OCI-LY1 (cell line): ENCODE measurements at regions not wholly inside any gene's neighbourhood (a gene's known extent, or its start where the extent isn't known, plus 50 kb on each side); places are given as distances from the start of the nearest gene placed in this dataset.

Experiments used
- H2AFZ ChIP-seq: fragments of 200-600 bp; sonication (generic), shearing (Covaris generic); 2 replicates; pipeline ENCODE4 v1.6.0; 2014; ENCODE audit warnings: antibody characterized with exemption, mild to moderate bottlenecking, low read length
- H3F3A ChIP-seq: fragments of 200-600 bp; sonication (generic), shearing (Covaris generic); 2 replicates; pipeline ENCODE4 v1.6.0; 2014; ENCODE audit warnings: mild to moderate bottlenecking, antibody characterized with exemption, low read length, moderate library complexity; ENCODE audit not compliant: insufficient read depth
- H3K27ac ChIP-seq: fragments of 200-600 bp; sonication (generic); 2 replicates; pipeline ENCODE4 v1.5.1; 2014; ENCODE audit warnings: low read length, mixed run types, mild to moderate bottlenecking, low read depth; ENCODE audit not compliant: poor library complexity, severe bottlenecking
- H3K27me3 ChIP-seq: fragments of 200-600 bp; sonication (generic); 2 replicates; pipeline ENCODE4 v1.6.0; 2014; ENCODE audit warnings: antibody characterized with exemption, mild to moderate bottlenecking, low read length, moderate library complexity; ENCODE audit not compliant: insufficient read depth
- H3K36me3 ChIP-seq: fragments of 200-600 bp; sonication (generic); 2 replicates; pipeline ENCODE4 v1.6.1; 2014; ENCODE audit warnings: mild to moderate bottlenecking, antibody characterized with exemption, low read length, moderate library complexity, mixed read lengths; ENCODE audit not compliant: insufficient read depth
- H3K4me1 ChIP-seq: fragments of 200-600 bp; sonication (generic); 2 replicates; pipeline ENCODE4 v1.5.1; 2014; ENCODE audit warnings: mild to moderate bottlenecking, low read length, moderate library complexity; ENCODE audit not compliant: insufficient read depth, severe bottlenecking
- H3K4me2 ChIP-seq: fragments of 200-600 bp; sonication (generic), shearing (Covaris generic); 2 replicates; pipeline ENCODE4 v1.6.1; 2014; ENCODE audit warnings: low read length
- H3K4me3 ChIP-seq: fragments of 200-600 bp; sonication (generic); 2 replicates; pipeline ENCODE4 v1.5.1; 2014; ENCODE audit warnings: low read length, low read depth, mild to moderate bottlenecking, mixed read lengths; ENCODE audit not compliant: poor library complexity, severe bottlenecking
- H3K79me2 ChIP-seq: fragments of 200-600 bp; shearing (Covaris generic); 2 replicates; pipeline ENCODE4 v1.6.1; 2016; ENCODE audit warnings: mixed run types, low read length, mixed read lengths; ENCODE audit not compliant: insufficient read depth
- H3K9ac ChIP-seq: fragments of 200-600 bp; sonication (generic), shearing (Covaris generic); 2 replicates; pipeline ENCODE4 v1.6.1; 2014; ENCODE audit warnings: mild to moderate bottlenecking, low read length, mixed read lengths
- H3K9me2 ChIP-seq: fragments of 200-600 bp; sonication (generic), shearing (Covaris generic); 2 replicates; pipeline ENCODE4 v1.6.1; 2014; ENCODE audit warnings: low read depth, mild to moderate bottlenecking, low read length, mixed read lengths
- H3K9me3 ChIP-seq: fragments of 200-600 bp; shearing (Covaris generic); 2 replicates; pipeline ENCODE4 v1.6.1; 2014; ENCODE audit warnings: low read length, mixed read lengths
- H4K20me1 ChIP-seq: fragments of 200-600 bp; sonication (generic), shearing (Covaris generic); 2 replicates; pipeline ENCODE4 v1.6.0; 2016; ENCODE audit warnings: mild to moderate bottlenecking, low read length; ENCODE audit not compliant: insufficient read depth
- CTCF ChIP-seq: fragments of 200-600 bp; sonication (generic), shearing (Covaris generic); IDR thresholded peaks from 2 replicates; pipeline ENCODE4 v1.5.1; 2017; ENCODE audit warnings: mild to moderate bottlenecking, antibody characterized with exemption, low read length, moderate library complexity, mixed read lengths
- EZH2 ChIP-seq: fragments of 200-600 bp; sonication (generic), shearing (Covaris generic); IDR thresholded peaks from 2 replicates; pipeline ENCODE4 v1.8.0; 2017; ENCODE audit warnings: borderline replicate concordance, mixed run types, mild to moderate bottlenecking, antibody characterized with exemption, low read length, moderate library complexity, mixed read lengths

DNA sequence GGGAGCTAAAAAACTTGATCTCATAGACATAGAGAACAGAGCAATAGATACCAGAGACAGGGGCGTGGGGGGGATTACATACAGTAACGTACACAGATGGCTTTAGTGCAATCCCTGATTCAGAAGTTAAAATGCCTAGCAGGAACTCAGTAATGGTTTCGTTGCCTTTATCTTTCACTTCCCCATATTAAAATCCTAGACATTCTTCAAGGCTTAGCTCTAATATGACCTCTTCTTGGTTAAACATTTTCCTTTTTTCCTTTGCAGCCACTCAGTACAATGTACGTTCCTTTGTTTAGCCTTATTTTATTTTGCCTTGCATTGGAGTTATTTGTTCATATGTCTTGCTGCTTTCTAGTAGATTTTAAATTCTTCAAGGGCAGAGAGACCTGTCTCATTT is 104.9 kb downstream of the C11orf87 start:
- H3K9me2 ChIP-seq = no peaks in the 10 kb centered on the region
- no peak overlapping the region for H2AFZ ChIP-seq
- no peaks in the 10 kb centered on the region for H3K36me3 ChIP-seq
- no peak overlapping the region for H3K9ac ChIP-seq
- no peak overlapping the region for H3K4me3 ChIP-seq
- TF ChIP-seq EZH2 (no peak), CTCF (no peak)
- H4K20me1 ChIP-seq = no peaks in the 10 kb centered on the region
- H3K79me2 ChIP-seq = no peaks in the 10 kb centered on the region
- H3F3A ChIP-seq = no peaks in the 10 kb centered on the region
- no peaks in the 10 kb centered on the region for H3K4me1 ChIP-seq
- no peak overlapping the region for H3K27ac ChIP-seq
- no peaks in the 10 kb centered on the region for H3K27me3 ChIP-seq
- no peaks in the 10 kb centered on the region for H3K9me3 ChIP-seq
- no peak overlapping the region for H3K4me2 ChIP-seq

- H3K4me3 ChIP-seq = no peak overlapping the region
Observed at GRCh38 chr11:109527496-109527895, 105.5 kb downstream of the C11orf87 start.

DNA sequence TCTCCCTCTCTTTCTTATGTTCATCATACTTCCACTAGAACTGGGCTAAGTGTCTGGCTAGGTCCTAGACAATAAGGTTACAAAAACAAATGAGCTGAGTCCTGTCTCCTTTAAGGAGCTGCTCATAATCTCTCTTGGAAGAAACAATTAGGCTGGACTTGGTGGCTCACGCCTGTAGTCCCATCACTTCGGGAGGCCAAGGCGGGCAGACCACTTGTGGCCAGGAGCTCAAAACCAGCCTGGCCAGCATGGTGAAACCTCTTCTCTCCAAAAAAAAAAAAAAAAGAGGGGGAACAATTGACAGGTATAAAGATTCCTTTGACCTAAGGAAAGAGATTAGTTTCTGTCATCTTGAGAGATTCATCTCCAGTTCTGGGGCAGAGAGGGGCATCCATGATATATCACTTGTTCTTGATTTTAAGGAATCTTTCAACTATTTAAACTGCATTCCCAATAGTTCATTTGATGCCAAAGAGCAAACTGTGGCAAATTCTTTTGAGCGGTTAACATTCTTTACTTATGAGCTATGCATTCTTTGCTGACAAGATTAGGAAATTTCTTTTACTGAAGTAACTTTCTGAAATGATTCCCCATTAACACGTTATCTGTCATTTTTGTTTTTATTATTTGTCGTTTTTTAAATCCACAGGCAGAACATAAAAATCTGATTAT is 125.5 kb downstream of the C11orf87 start:
- H3K79me2 ChIP-seq = no peaks in the 10 kb centered on the region
- no peak overlapping the region for H3K9ac ChIP-seq
- H3K4me3 ChIP-seq = no peak overlapping the region
- no peaks in the 10 kb centered on the region for H3K9me3 ChIP-seq
- no peak for TF ChIP-seq EZH2
- TF ChIP-seq CTCF = no peak
- no peak overlapping the region for H3K27ac ChIP-seq
- H3K4me1 ChIP-seq = no peaks in the 10 kb centered on the region
- no peak overlapping the region for H2AFZ ChIP-seq
- no peaks in the 10 kb centered on the region for H3K27me3 ChIP-seq
- H4K20me1 ChIP-seq = no peaks in the 10 kb centered on the region
- H3F3A ChIP-seq = no peaks in the 10 kb centered on the region
- H3K36me3 ChIP-seq = no peaks in the 10 kb centered on the region
- no peak overlapping the region for H3K4me2 ChIP-seq
- no peaks in the 10 kb centered on the region for H3K9me2 ChIP-seq

More at GRCh38 chr11:109527496-109527895, 105.5 kb downstream of the C11orf87 start:
- H3K9me3 ChIP-seq = no peaks in the 10 kb centered on the region
- no peaks in the 10 kb centered on the region for H3K79me2 ChIP-seq
- no peaks in the 10 kb centered on the region for H3K36me3 ChIP-seq
- H2AFZ ChIP-seq = no peak overlapping the region
- no peaks in the 10 kb centered on the region for H3K27me3 ChIP-seq
- H3F3A ChIP-seq = no peaks in the 10 kb centered on the region
- no peaks in the 10 kb centered on the region for H3K4me1 ChIP-seq
- H4K20me1 ChIP-seq = no peaks in the 10 kb centered on the region
- H3K9ac ChIP-seq = no peak overlapping the region
- no peaks in the 10 kb centered on the region for H3K9me2 ChIP-seq
- TF ChIP-seq CTCF = no peak
- no peak for TF ChIP-seq EZH2
- no peak overlapping the region for H3K4me2 ChIP-seq
- no peak overlapping the region for H3K27ac ChIP-seq
